Esophagus muscularis mucosa (tissue), 3 donors: ENCODE measurements at regions not wholly inside any gene's neighbourhood (a gene's known extent, or its start where the extent isn't known, plus 50 kb on each side); places are given as distances from the start of the nearest gene placed in this dataset.

Experiments used
- CTCF ChIP-seq, 3 experiments: fragments of 200-600 bp in 2 of 3; fragments of 450-650 bp in 1 of 3; sonication (generic) in 2 of 3; IDR thresholded peaks; one replicate each; pipeline ENCODE4 v1.5.1; 2017 to 2019; ENCODE audit warnings: antibody characterized with exemption in 3 of 3, mild to moderate bottlenecking in 2 of 3, moderate library complexity in 1 of 3
- POLR2A ChIP-seq: fragments of 450-650 bp; IDR thresholded peaks from one replicate; pipeline ENCODE4 v1.6.1; 2017; ENCODE audit warnings: antibody characterized with exemption, moderate library complexity, mild to moderate bottlenecking, low read depth

DNA sequence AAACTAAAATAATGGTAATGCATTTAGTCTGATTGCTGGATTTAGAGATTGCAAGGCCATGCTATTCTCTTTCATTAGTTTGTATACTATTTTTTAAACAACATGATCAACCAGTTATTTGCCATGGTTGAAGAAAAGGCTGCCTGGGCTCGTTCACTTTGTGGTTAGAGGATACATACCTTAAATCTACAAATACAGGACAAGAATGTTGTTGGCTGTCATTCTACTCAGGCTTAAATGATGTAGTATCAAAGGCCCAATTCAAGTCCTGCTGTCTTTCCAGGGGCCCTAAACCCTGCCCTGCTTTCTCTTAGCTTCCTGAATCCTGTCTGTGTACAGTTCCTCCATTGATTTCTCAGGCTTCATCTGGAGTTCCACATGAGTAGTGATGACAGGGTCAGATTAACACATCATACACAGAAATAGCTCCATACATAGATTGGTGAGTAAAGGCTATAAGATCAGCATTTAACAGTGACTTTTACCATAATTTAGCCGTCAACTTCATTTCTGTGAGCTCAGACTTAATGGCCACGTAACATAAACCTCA lies 114.9 kb upstream of the GPRIN3 start:
- no peak for TF ChIP-seq CTCF (IDR thresholded peaks at IDR 0.05)
- TF ChIP-seq POLR2A: no peak
